CD4-positive, alpha-beta memory T cell (primary cell): ENCODE measurements at regions not wholly inside any gene's neighbourhood (a gene's known extent, or its start where the extent isn't known, plus 50 kb on each side); places are given as distances from the start of the nearest gene placed in this dataset.
A peak's percentile ranks its signal among the peaks of the same experiment; 100 is the strongest.

Experiments used
- CTCF ChIA-PET: fragments of 350-600 bp; sonication (Branson Sonifier 250); formaldehyde crosslinking; loops from one replicate; lab custom pipeline; 2021; ENCODE audit warnings: inconsistent platforms; ENCODE audit not compliant: partially characterized antibody; lab: Charles Lee
- POLR2A ChIA-PET: fragments of 350-600 bp; sonication (Branson Sonifier 250); formaldehyde crosslinking; loops from one replicate; lab custom pipeline; 2021; ENCODE audit not compliant: partially characterized antibody; lab: Charles Lee
- DNase-seq, 5 donors: peaks; one replicate each; pipeline versions ENCODE4 v3.0.0 to v3.0.0-alpha.2; 2020 to 2022; ENCODE audit warnings: mixed read lengths in 1 of 5
- H3K27ac ChIP-seq: one replicate; pipeline ENCODE4 v1.7.0; 2013; ENCODE audit warnings: low read depth, low read length
- H3K27me3 ChIP-seq: 2 replicates; pipeline ENCODE4 v1.7.0; 2013; ENCODE audit warnings: mild to moderate bottlenecking, low read length, moderate library complexity; ENCODE audit not compliant: insufficient read depth
- H3K36me3 ChIP-seq: 2 replicates; pipeline ENCODE4 v1.7.0; 2013; ENCODE audit warnings: mild to moderate bottlenecking, low read length, moderate library complexity; ENCODE audit not compliant: insufficient read depth
- H3K4me1 ChIP-seq: 2 replicates; pipeline ENCODE4 v1.7.0; 2013; ENCODE audit warnings: mild to moderate bottlenecking, low read length, moderate library complexity; ENCODE audit not compliant: insufficient read depth
- H3K4me3 ChIP-seq, 2 donors: one replicate each; pipeline ENCODE4 v1.7.0; 2013; ENCODE audit warnings: low read length in 2 of 2, mild to moderate bottlenecking in 1 of 2
- H3K9me3 ChIP-seq, 2 donors: one replicate each; pipeline ENCODE4 v1.7.0; 2013; ENCODE audit warnings: low read length in 2 of 2, control low read depth in 1 of 2; ENCODE audit not compliant: control insufficient read depth in 1 of 2
- H3K27ac Mint-ChIP-seq, 7 donors: one replicate each; pipeline ENCODE4 v1.8.0; 2020 to 2021; ENCODE audit warnings: mixed read lengths in 7 of 7, mild to moderate bottlenecking in 6 of 7, inconsistent platforms in 3 of 7, moderate library complexity in 3 of 7
- H3K27me3 Mint-ChIP-seq, 2 donors: one replicate each; pipeline ENCODE4 v1.8.0; 2020 to 2021; ENCODE audit warnings: mixed read lengths in 2 of 2
- H3K36me3 Mint-ChIP-seq, 2 donors: one replicate each; pipeline ENCODE4 v1.8.0; 2020 to 2021; ENCODE audit warnings: mixed read lengths in 2 of 2, inconsistent platforms in 1 of 2, mild to moderate bottlenecking in 1 of 2
- H3K4me1 Mint-ChIP-seq, 4 donors: one replicate each; pipeline ENCODE4 v1.8.0; 2020 to 2021; ENCODE audit warnings: mixed read lengths in 4 of 4, mild to moderate bottlenecking in 1 of 4
- H3K4me3 Mint-ChIP-seq, 8 donors: one replicate each; pipeline ENCODE4 v1.8.0; 2020 to 2021; ENCODE audit warnings: mixed read lengths in 8 of 8, mild to moderate bottlenecking in 7 of 8, moderate library complexity in 6 of 8, inconsistent platforms in 3 of 8
- H3K9me3 Mint-ChIP-seq, 8 donors: one replicate each; pipeline ENCODE4 v1.8.0; 2020 to 2021; ENCODE audit warnings: mixed read lengths in 8 of 8, mild to moderate bottlenecking in 5 of 8, inconsistent platforms in 3 of 8, moderate library complexity in 1 of 8
- intact Hi-C: fragments of 100-400 bp; cut with micrococcal nuclease; formaldehyde crosslinking; loops from one replicate; pipeline ENCODE4 v1.15.1; 2023

DNA sequence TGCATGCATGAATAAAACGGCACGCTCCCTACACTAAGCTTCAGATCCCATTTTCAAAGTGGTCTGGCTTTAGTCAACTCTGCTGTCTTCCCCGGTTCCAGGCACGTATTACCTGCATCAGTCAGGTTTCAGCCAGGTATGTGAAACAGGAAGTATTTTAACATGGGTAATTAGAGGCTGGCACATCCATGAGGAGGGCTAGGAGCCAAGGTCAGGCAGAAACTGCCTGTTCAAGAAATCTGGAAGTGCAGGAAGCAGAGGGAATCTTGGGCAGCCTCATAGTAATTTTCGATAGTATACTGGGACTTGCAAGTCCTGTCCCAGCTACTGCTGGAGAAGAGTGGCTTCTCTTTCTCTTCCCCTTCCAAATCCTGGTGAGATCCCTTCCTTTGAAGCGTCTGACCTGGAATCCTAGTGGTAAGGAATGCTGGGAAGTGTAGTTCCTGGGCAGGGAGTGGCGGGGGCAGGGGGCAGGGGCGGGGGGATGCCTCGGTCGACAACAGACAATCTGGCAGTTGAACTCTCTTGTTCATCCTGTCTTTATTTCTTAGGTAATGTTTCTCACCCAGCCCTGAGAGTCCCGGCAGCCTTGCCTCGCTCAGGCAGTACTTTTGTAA lies 403.1 kb downstream of the TLE4 start:
- intact Hi-C loops, result no loop called here
- Histone ChIP-seq H3K4me3 (no peak overlapping the region), H3K27ac (no peak overlapping the region), H3K4me1 (no peaks in the 10 kb centered on the region), H3K9me3 (no peaks in the 10 kb centered on the region), H3K36me3 (no peaks in the 10 kb centered on the region), H3K27me3 (no peaks in the 10 kb centered on the region)
- H3K27me3 Mint-ChIP-seq, result peaks cover 7 to 20% of the 10 kb centered on the region in 2 donors
- POLR2A ChIA-PET, result no interaction called here
- H3K9me3 Mint-ChIP-seq, result peaks cover 0 to 4% (median 0%) of the 10 kb centered on the region in 8 donors
- H3K36me3 Mint-ChIP-seq, result no peaks in the 10 kb centered on the region
- DNase-seq, result no peak
- no peaks in the 10 kb centered on the region for H3K4me1 Mint-ChIP-seq
- no peak overlapping the region for H3K4me3 Mint-ChIP-seq
- CTCF ChIA-PET, result interaction anchor here (1.2 kb wide), 1 partner anchor 10 kb away, joined by 3 read pairs; no protein-coding TSS in a partner anchor
- peak overlapping the region in 1 of 7 donors; percentile 36 for H3K27ac Mint-ChIP-seq

DNA sequence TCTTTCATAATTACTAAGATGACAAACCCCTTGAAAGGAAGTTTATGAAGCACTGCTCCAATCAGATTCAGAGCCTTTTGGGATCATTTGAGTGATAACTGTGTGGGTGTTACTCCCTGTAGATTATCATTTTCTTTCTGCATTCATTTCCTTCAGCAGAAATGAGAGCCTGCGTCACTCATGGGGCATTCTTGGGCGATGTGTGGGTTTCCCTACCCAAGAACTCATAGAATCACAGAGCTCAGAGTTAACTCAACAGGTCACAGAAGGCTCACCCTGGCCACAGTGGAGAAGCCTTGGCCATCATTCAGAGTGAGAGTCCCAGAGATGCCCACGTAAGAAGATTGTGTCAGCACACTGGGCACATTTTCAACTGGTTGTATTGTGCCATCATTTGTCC lies 401.9 kb downstream of the TLE4 start:
- Mint-ChIP-seq H3K36me3 (no peaks in the 10 kb centered on the region), H3K27me3 (peaks cover 8 to 19% of the 10 kb centered on the region in 2 donors), H3K4me1 (no peaks in the 10 kb centered on the region), H3K9me3 (peaks cover 0 to 4% (median 0%) of the 10 kb centered on the region in 8 donors), H3K27ac (no peak overlapping the region), H3K4me3 (no peak overlapping the region)
- Histone ChIP-seq H3K36me3 (no peaks in the 10 kb centered on the region), H3K9me3 (no peaks in the 10 kb centered on the region), H3K27me3 (no peaks in the 10 kb centered on the region), H3K4me3 (no peak overlapping the region), H3K27ac (no peak overlapping the region), H3K4me1 (no peaks in the 10 kb centered on the region)
- CTCF ChIA-PET, result no interaction called here
- DNase-seq, result no peak
- intact Hi-C loops, result no loop called here
- POLR2A ChIA-PET, result no interaction called here

GRCh38 chr9:79970146-79970425 lies 398.3 kb downstream of the TLE4 start:
- POLR2A ChIA-PET, result no interaction called here
- intact Hi-C loops, result no loop called here
- H3K4me1 ChIP-seq, result no peaks in the 10 kb centered on the region
- H3K36me3 ChIP-seq, result no peaks in the 10 kb centered on the region
- CTCF ChIA-PET, result no interaction called here
- H3K27ac ChIP-seq, result no peak overlapping the region
- H3K4me3 ChIP-seq, result no peak overlapping the region
- H3K9me3 ChIP-seq, result no peaks in the 10 kb centered on the region
- Mint-ChIP-seq H3K4me1 (no peaks in the 10 kb centered on the region), H3K4me3 (no peak overlapping the region), H3K27ac (no peak overlapping the region), H3K36me3 (no peaks in the 10 kb centered on the region), H3K9me3 (peaks cover 0 to 4% (median 0%) of the 10 kb centered on the region in 8 donors), H3K27me3 (peaks cover 12 to 15% of the 10 kb centered on the region in 2 donors)
- no peak for DNase-seq
- H3K27me3 ChIP-seq, result no peaks in the 10 kb centered on the region

DNA sequence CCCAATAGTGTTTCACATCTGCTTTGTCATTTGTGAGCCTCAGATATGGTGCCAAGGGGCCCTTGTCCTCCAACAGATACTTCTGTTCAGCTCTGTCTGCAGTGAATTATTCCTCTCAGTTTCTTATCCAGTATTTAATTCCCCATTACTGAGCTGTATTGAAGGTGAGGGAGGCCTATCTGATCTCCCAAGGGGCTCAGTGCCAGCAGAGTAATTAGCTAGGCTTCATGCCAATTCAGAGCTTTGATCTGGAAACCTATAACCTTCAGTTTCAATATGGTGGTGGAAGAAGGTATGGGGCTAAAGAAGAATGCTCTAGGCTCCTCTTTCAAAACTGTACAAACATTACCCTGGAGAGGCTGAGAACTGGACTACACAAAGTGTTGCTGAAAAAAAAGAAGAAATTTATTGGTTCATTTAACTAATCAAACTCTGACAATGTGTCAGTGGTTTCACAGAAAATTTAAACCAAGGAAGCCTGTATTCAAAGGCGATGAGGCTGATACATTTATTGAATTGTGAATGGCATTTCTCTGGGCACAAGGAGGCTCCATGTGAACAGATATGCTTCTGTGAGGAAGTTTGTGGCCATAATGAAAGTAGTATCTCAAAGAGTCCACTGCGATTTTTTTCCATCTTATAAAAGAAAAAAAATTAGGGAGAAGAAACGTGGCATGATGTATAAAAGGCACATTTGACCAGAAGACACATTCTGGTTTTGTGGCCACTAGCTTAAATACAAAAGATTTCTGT lies 397.8 kb downstream of the TLE4 start:
- H3K36me3 Mint-ChIP-seq, result no peaks in the 10 kb centered on the region
- no peak overlapping the region for H3K27ac Mint-ChIP-seq
- H3K4me1 Mint-ChIP-seq, result no peaks in the 10 kb centered on the region
- peaks cover 0 to 4% (median 0%) of the 10 kb centered on the region in 8 donors for H3K9me3 Mint-ChIP-seq
- intact Hi-C loops, result no loop called here
- CTCF ChIA-PET, result no interaction called here
- Histone ChIP-seq H3K36me3 (no peaks in the 10 kb centered on the region), H3K27me3 (no peaks in the 10 kb centered on the region), H3K9me3 (no peaks in the 10 kb centered on the region), H3K27ac (no peak overlapping the region), H3K4me1 (no peaks in the 10 kb centered on the region), H3K4me3 (no peak overlapping the region)
- DNase-seq, result no peak
- POLR2A ChIA-PET, result no interaction called here
- H3K27me3 Mint-ChIP-seq, result peaks cover 12 to 13% of the 10 kb centered on the region in 2 donors
- H3K4me3 Mint-ChIP-seq, result no peak overlapping the region

GRCh38 chr9:79968533-79968932 lies 396.8 kb downstream of the TLE4 start:
- Histone ChIP-seq H3K4me1 (no peaks in the 10 kb centered on the region), H3K4me3 (no peak overlapping the region), H3K27ac (no peak overlapping the region), H3K9me3 (no peaks in the 10 kb centered on the region), H3K36me3 (no peaks in the 10 kb centered on the region), H3K27me3 (no peaks in the 10 kb centered on the region)
- Mint-ChIP-seq H3K4me3 (no peak overlapping the region), H3K4me1 (no peaks in the 10 kb centered on the region), H3K27me3 (peaks cover 10 to 13% of the 10 kb centered on the region in 2 donors), H3K36me3 (no peaks in the 10 kb centered on the region), H3K27ac (no peak overlapping the region), H3K9me3 (peaks cover 0 to 4% (median 0%) of the 10 kb centered on the region in 8 donors)
- DNase-seq, result no peak
- ChIA-PET POLR2A (no interaction called here), CTCF (no interaction called here)
- intact Hi-C loops, result no loop called here

DNA sequence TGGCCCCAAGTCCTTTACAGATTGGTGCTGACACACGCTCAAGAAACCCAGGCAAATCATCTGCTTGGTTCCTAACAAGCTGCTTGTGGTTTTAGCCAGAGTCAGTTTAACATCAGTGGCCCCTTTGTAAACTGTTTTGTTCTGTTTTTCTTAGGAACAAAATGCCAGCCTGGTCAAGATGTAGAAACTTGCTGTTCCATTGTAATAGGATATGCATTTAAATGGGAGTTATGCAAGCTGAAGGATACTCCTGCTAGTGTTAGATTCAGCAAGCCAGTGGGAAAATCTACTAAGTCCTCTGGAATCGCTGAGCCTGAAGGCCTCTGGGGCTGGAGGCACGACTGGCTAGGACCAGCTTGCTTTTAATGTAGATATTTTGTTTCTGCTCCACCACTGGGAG lies 391.1 kb downstream of the TLE4 start:
- no peak for DNase-seq
- peaks cover 1 to 4% of the 10 kb centered on the region in 2 donors for H3K27me3 Mint-ChIP-seq
- H3K27ac Mint-ChIP-seq, result no peak overlapping the region
- Histone ChIP-seq H3K4me1 (no peaks in the 10 kb centered on the region), H3K9me3 (no peaks in the 10 kb centered on the region), H3K27me3 (no peaks in the 10 kb centered on the region), H3K27ac (no peak overlapping the region), H3K4me3 (no peak overlapping the region), H3K36me3 (no peaks in the 10 kb centered on the region)
- CTCF ChIA-PET, result no interaction called here
- H3K4me1 Mint-ChIP-seq, result no peaks in the 10 kb centered on the region
- H3K4me3 Mint-ChIP-seq, result no peak overlapping the region
- POLR2A ChIA-PET, result no interaction called here
- intact Hi-C loops, result no loop called here
- no peaks in the 10 kb centered on the region for H3K9me3 Mint-ChIP-seq
- no peaks in the 10 kb centered on the region for H3K36me3 Mint-ChIP-seq

GRCh38 chr9:79962150-79962549 lies 390.4 kb downstream of the TLE4 start:
- H3K4me1 ChIP-seq, result no peaks in the 10 kb centered on the region
- no peaks in the 10 kb centered on the region for H3K36me3 Mint-ChIP-seq
- H3K4me3 Mint-ChIP-seq, result no peak overlapping the region
- H3K4me3 ChIP-seq, result no peak overlapping the region
- no peaks in the 10 kb centered on the region for H3K4me1 Mint-ChIP-seq
- H3K27ac Mint-ChIP-seq, result no peak overlapping the region
- no peaks in the 10 kb centered on the region for H3K36me3 ChIP-seq
- intact Hi-C loops, result no loop called here
- DNase-seq, result no peak
- CTCF ChIA-PET, result no interaction called here
- POLR2A ChIA-PET, result no interaction called here
- H3K27ac ChIP-seq, result no peak overlapping the region
- H3K9me3 ChIP-seq, result no peaks in the 10 kb centered on the region
- peaks cover 0 to 4% of the 10 kb centered on the region in 2 donors for H3K27me3 Mint-ChIP-seq
- no peaks in the 10 kb centered on the region for H3K27me3 ChIP-seq
- no peaks in the 10 kb centered on the region for H3K9me3 Mint-ChIP-seq
